PC-9 (cell line): ENCODE measurements at regions not wholly inside any gene's neighbourhood (a gene's known extent, or its start where the extent isn't known, plus 50 kb on each side); places are given as distances from the start of the nearest gene placed in this dataset.

Experiments used
- BruUV-seq: library from RNA; stranded (reverse); fragments of 400-500 nt; replicated peaks from 2 replicates; lab custom pipeline; 2021; lab: Mats Ljungman, UMichigan
- CTCF ChIA-PET: fragments of 300-600 bp; sonication (Branson Sonifier 250); formaldehyde crosslinking; loops from one replicate; lab custom pipeline; 2022; ENCODE audit warnings: antibody characterized with exemption; lab: Charles Lee
- POLR2A ChIA-PET: fragments of 300-600 bp; sonication (Branson Sonifier 250); formaldehyde crosslinking; loops from one replicate; lab custom pipeline; 2022; ENCODE audit warnings: antibody characterized with exemption; ENCODE audit not compliant: unreplicated experiment; lab: Charles Lee
- DNase-seq, 2 experiments: peaks; one replicate each; pipeline versions ENCODE4 v3.0.0 to v3.0.0-alpha.2; 2015 to 2022; ENCODE audit warnings: mixed read lengths in 1 of 2
- H2AFZ ChIP-seq: fragments of 200-600 bp; sonication (generic); 2 replicates; pipeline ENCODE4 v1.8.1; 2017; ENCODE audit warnings: antibody characterized with exemption
- H3F3A ChIP-seq: fragments of 200-600 bp; sonication (generic); 2 replicates; pipeline ENCODE4 v1.8.1; 2017; ENCODE audit warnings: antibody characterized with exemption, mild to moderate bottlenecking, low read depth; ENCODE audit not compliant: insufficient read depth
- H3K27ac ChIP-seq: fragments of 200-600 bp; sonication (generic); 2 replicates; pipeline ENCODE4 v1.6.1; 2016; ENCODE audit warnings: mixed run types
- H3K27me3 ChIP-seq: fragments of 200-600 bp; sonication (generic); 2 replicates; pipeline ENCODE4 v1.6.1; 2016; ENCODE audit warnings: low read depth, mixed run types; ENCODE audit not compliant: insufficient read depth
- H3K36me3 ChIP-seq: fragments of 200-600 bp; sonication (generic); 2 replicates; pipeline ENCODE4 v1.6.1; 2016; ENCODE audit warnings: low read depth, mixed run types
- H3K4me1 ChIP-seq: fragments of 200-600 bp; sonication (generic); replicated peaks from 2 replicates; pipeline ENCODE4 v1.6.1; 2016; ENCODE audit warnings: mixed run types; ENCODE audit not compliant: insufficient read depth
- H3K4me2 ChIP-seq: fragments of 200-600 bp; sonication (generic); 2 replicates; pipeline ENCODE4 v1.6.1; 2017; ENCODE audit warnings: mixed run types
- H3K4me3 ChIP-seq: fragments of 200-600 bp; sonication (generic); 2 replicates; pipeline ENCODE4 v1.6.1; 2016; ENCODE audit warnings: mixed run types
- H3K79me2 ChIP-seq: fragments of 200-600 bp; sonication (generic); 2 replicates; pipeline ENCODE4 v1.6.1; 2017; ENCODE audit warnings: low read depth, mixed run types
- H3K9me2 ChIP-seq: fragments of 200-600 bp; sonication (generic); 2 replicates; pipeline ENCODE4 v1.8.1; 2017; ENCODE audit warnings: mild to moderate bottlenecking; ENCODE audit not compliant: insufficient read depth
- H3K9me3 ChIP-seq: fragments of 200-600 bp; sonication (generic); 2 replicates; pipeline ENCODE4 v1.8.1; 2016; ENCODE audit warnings: low read depth; ENCODE audit not compliant: insufficient read depth
- H4K20me1 ChIP-seq: fragments of 200-600 bp; sonication (generic); 2 replicates; pipeline ENCODE4 v1.8.1; 2017; ENCODE audit not compliant: insufficient read depth
- CTCF ChIP-seq: fragments of 200-600 bp; sonication (generic); conservative IDR thresholded peaks from 2 replicates; pipeline ENCODE4 v1.6.1; 2017; ENCODE audit warnings: mixed run types, antibody characterized with exemption, mild to moderate bottlenecking, moderate library complexity
- EZH2 ChIP-seq: fragments of 200-600 bp; sonication (generic); IDR thresholded peaks from 2 replicates; pipeline ENCODE4 v1.8.0; 2017; ENCODE audit warnings: antibody characterized with exemption, low read depth
- intact Hi-C: fragments of 100-400 bp; cut with micrococcal nuclease; formaldehyde crosslinking; loops from one replicate; pipeline ENCODE4 v1.10.0; 2022; ENCODE audit not compliant: unreplicated experiment

- Histone ChIP-seq H2AFZ (no peak overlapping the region), H3K4me3 (no peak overlapping the region), H3K9me3 (no peaks in the 10 kb centered on the region), H3K36me3 (no peaks in the 10 kb centered on the region), H4K20me1 (no peaks in the 10 kb centered on the region), H3K9me2 (no peaks in the 10 kb centered on the region; the same call in 1 of the 2 replicates), H3K79me2 (no peaks in the 10 kb centered on the region), H3K4me2 (no peak overlapping the region), H3K27me3 (no peaks in the 10 kb centered on the region), H3F3A (no peaks in the 10 kb centered on the region), H3K4me1 (no peaks in the 10 kb centered on the region), H3K27ac (no peak overlapping the region)
- ChIA-PET CTCF (interaction anchor here (0.7 kb wide), 1 partner anchor 257 kb away, joined by 3 read pairs; no protein-coding TSS in a partner anchor), POLR2A (no interaction called here)
- no peak for DNase-seq
- intact Hi-C loops = no loop called here
- BruUV-seq = no TSS peak
- TF ChIP-seq CTCF = no peak
- TF ChIP-seq EZH2 = no peak
Measured at GRCh38 chr12:30463636-30464035, 232.0 kb downstream of the IPO8 start.

GRCh38 chr12:30462249-30462648 is 233.4 kb downstream of the IPO8 start:
- intact Hi-C loops = no loop called here
- Histone ChIP-seq H3K36me3 (no peaks in the 10 kb centered on the region), H4K20me1 (no peaks in the 10 kb centered on the region), H3K79me2 (no peaks in the 10 kb centered on the region), H3K4me3 (no peak overlapping the region), H3K4me2 (no peak overlapping the region), H3K27me3 (no peaks in the 10 kb centered on the region), H3K9me3 (no peaks in the 10 kb centered on the region), H3K4me1 (0 out of 2 replicates have a peak, but pooled peaks cover 5% of the 10 kb centered on the region), H2AFZ (no peak overlapping the region), H3K9me2 (no peaks in the 10 kb centered on the region; the same call in 1 of the 2 replicates), H3K27ac (no peak overlapping the region), H3F3A (no peaks in the 10 kb centered on the region)
- ChIA-PET POLR2A (no interaction called here), CTCF (interaction anchor here (0.6 kb wide), 1 partner anchor 198 kb away, joined by 3 read pairs; no protein-coding TSS in a partner anchor)
- no peak for DNase-seq
- BruUV-seq = no TSS peak
- TF ChIP-seq EZH2 (no peak), CTCF (no peak)

GRCh38 chr12:30461026-30461615 is 234.5 kb downstream of the IPO8 start:
- no peaks in the 10 kb centered on the region for H4K20me1 ChIP-seq
- H3K27ac ChIP-seq = no peak overlapping the region
- no peaks in the 10 kb centered on the region for H3K36me3 ChIP-seq
- intact Hi-C loops = no loop called here
- no peaks in the 10 kb centered on the region for H3K79me2 ChIP-seq
- no peaks in the 10 kb centered on the region; the same call in 1 of the 2 replicates for H3K9me2 ChIP-seq
- no peaks in the 10 kb centered on the region for H3K27me3 ChIP-seq
- ChIA-PET CTCF (no interaction called here), POLR2A (interaction anchor here (0.6 kb wide), 1 partner anchor 300 kb away, joined by 4 read pairs; no protein-coding TSS in a partner anchor)
- 0 out of 2 replicates have a peak, but pooled peaks cover 5% of the 10 kb centered on the region for H3K4me1 ChIP-seq
- BruUV-seq = no TSS peak
- no peak overlapping the region for H2AFZ ChIP-seq
- H3K9me3 ChIP-seq = no peaks in the 10 kb centered on the region
- no peak for DNase-seq
- no peak overlapping the region for H3K4me2 ChIP-seq
- H3K4me3 ChIP-seq = no peak overlapping the region
- TF ChIP-seq EZH2 (no peak), CTCF (no peak)
- no peaks in the 10 kb centered on the region for H3F3A ChIP-seq
